ENCODE measurements at regions not wholly inside any gene's neighbourhood (a gene's known extent, or its start where the extent isn't known, plus 50 kb on each side); places are given as distances from the start of the nearest gene placed in this dataset.

GRCh38 chr20:39359981-39360620 is 398.0 kb downstream of the DHX35 start:
- no peak for TF ChIP-seq EZH2phosphoT487 (IDR thresholded peaks at IDR 0.05; ENCODE audit: insufficient read depth, low read depth)
- TF ChIP-seq EZH2 (IDR thresholded peaks at IDR 0.05; ENCODE audit: insufficient read depth, poor library complexity, severe bottlenecking) = no peak
